ENCODE measurements at regions not wholly inside any gene's neighbourhood (a gene's known extent, or its start where the extent isn't known, plus 50 kb on each side); places are given as distances from the start of the nearest gene placed in this dataset.
A peak's percentile ranks its signal among the peaks of the same experiment; 100 is the strongest.
"Not testable (repeated sequence)": the region's sequence is repeated elsewhere in the genome, so short reads cannot be mapped to it uniquely, and the experiment has no call there.

DNA sequence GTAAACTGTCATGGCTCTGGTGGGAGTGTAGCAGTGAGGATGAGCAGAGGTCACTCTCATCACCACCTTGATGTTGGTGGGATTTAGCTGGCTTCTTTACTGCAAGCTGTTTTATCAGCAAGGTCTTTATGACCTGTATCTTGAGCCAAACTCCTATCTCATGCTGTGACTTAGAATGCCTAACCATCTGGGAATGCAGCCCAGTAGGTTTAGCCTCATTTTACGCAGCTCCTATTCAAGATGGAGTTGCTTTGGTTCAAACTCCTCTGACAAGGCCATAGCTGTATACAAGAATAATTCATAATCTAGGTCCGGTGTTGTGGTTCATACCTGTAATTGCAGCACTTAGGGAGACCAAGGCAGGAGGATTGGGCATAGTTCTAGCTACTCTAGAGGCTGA is 85.1 kb downstream of the ARRDC3 start:
- H3K27ac ChIP-seq (ENCODE audit: low read depth, low read length) = no peak overlapping the region
- no peaks in the 10 kb centered on the region for H3K9me3 ChIP-seq (ENCODE audit: insufficient read depth, low read depth, low read length)
- H3K4me1 ChIP-seq (ENCODE audit: insufficient read depth, low read length) = peaks cover 11% of the 10 kb centered on the region
- Mint-ChIP-seq H3K27ac (ENCODE audit: unreplicated experiment) (no peak overlapping the region), H3K4me3 (ENCODE audit: unreplicated experiment) (no peak overlapping the region), H3K36me3 (ENCODE audit: low read depth, unreplicated experiment) (no peaks in the 10 kb centered on the region), H3K27me3 (ENCODE audit: low read depth, unreplicated experiment) (no peaks in the 10 kb centered on the region), H3K9me3 (ENCODE audit: unreplicated experiment) (no peaks in the 10 kb centered on the region), H3K4me1 (ENCODE audit: low read depth, unreplicated experiment) (peaks cover 8% of the 10 kb centered on the region)
- no peaks in the 10 kb centered on the region for H3K36me3 ChIP-seq (ENCODE audit: insufficient read depth, low read length)
- no peak overlapping the region for H3K4me2 ChIP-seq (ENCODE audit: low read length)
- no peaks in the 10 kb centered on the region for H3K79me2 ChIP-seq (ENCODE audit: insufficient read depth, low read length)
- FAIRE-seq (no peak), DNase-seq (ENCODE audit: low read depth) (no peak)
- H3K9ac ChIP-seq (ENCODE audit: low read length) = no peak overlapping the region
- no peak overlapping the region for H2AFZ ChIP-seq (ENCODE audit: low read depth, low read length)
- no peaks in the 10 kb centered on the region for H3K27me3 ChIP-seq (ENCODE audit: insufficient read depth, low read length)
- TF ChIP-seq EZH2 (IDR thresholded peaks at IDR 0.05; ENCODE audit: insufficient read depth, low read length) = no peak
- TF ChIP-seq, protein P1, sequence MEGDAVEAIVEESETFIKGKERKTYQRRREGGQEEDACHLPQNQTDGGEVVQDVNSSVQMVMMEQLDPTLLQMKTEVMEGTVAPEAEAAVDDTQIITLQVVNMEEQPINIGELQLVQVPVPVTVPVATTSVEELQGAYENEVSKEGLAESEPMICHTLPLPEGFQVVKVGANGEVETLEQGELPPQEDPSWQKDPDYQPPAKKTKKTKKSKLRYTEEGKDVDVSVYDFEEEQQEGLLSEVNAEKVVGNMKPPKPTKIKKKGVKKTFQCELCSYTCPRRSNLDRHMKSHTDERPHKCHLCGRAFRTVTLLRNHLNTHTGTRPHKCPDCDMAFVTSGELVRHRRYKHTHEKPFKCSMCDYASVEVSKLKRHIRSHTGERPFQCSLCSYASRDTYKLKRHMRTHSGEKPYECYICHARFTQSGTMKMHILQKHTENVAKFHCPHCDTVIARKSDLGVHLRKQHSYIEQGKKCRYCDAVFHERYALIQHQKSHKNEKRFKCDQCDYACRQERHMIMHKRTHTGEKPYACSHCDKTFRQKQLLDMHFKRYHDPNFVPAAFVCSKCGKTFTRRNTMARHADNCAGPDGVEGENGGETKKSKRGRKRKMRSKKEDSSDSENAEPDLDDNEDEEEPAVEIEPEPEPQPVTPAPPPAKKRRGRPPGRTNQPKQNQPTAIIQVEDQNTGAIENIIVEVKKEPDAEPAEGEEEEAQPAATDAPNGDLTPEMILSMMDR (IDR thresholded peaks at IDR 0.05; ENCODE audit: insufficient read depth, low read depth, low read length) = no peak
- H4K20me1 ChIP-seq (ENCODE audit: insufficient read depth, low read length) = no peaks in the 10 kb centered on the region
- H3K4me3 ChIP-seq (ENCODE audit: insufficient read depth, low read depth, low read length) = no peak overlapping the region

DNA sequence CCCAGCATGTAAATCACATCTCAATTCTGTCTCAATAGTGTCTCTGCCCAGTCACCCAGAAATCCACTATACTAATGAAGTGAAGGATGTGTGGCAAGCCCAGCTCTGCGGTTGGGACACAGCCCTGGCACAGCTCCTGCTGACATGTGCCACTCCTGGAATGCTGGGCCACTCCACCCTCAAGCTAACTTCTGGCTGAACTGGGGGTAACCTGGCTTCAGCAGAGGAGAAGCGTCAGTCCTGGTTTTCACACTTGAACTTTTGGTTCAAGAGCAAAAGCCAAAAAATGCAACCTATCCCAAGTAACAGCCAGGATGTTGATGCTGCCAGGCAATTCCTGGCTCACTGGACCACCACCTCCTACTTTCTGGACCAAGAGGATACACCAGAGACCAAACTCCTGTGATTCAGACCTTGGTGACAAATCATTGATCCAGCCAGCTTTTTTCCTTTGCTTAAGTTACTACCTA is 86.4 kb downstream of the ARRDC3 start:
- TF ChIP-seq, protein P1 (IDR thresholded peaks at IDR 0.05; ENCODE audit: insufficient read depth, low read depth, low read length) = no peak
- TF ChIP-seq EZH2 (IDR thresholded peaks at IDR 0.05; ENCODE audit: insufficient read depth, low read length) = no peak
- no peaks in the 10 kb centered on the region for H3K79me2 ChIP-seq (ENCODE audit: insufficient read depth, low read length)

DNA sequence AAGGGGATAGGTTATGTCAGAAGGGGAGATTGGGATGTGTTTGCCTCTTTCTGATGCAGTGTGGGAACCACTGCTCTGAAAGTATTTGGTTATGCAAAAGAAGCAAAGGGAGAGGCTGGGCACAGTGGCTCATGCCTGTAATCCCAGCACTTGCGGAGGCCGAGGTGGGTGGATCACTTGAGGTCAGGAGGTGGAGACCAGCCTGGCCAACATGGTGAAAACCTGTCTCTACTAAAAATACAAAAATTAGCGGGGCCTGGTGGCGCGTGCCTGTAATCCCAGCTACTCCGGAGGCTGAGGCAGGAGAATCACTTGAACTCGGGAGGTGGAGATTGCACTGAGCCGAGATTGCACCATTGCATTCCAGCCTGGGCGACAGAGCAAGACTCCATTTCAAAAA is 87.0 kb downstream of the ARRDC3 start:
- FAIRE-seq; H3K9me3 Mint-ChIP-seq (ENCODE audit: unreplicated experiment); H2AFZ ChIP-seq (ENCODE audit: low read depth, low read length); H3K4me3 Mint-ChIP-seq (ENCODE audit: unreplicated experiment); H3K36me3 ChIP-seq (ENCODE audit: insufficient read depth, low read length); H3K79me2 ChIP-seq (ENCODE audit: insufficient read depth, low read length); H3K27me3 Mint-ChIP-seq (ENCODE audit: low read depth, unreplicated experiment); H3K27me3 ChIP-seq (ENCODE audit: insufficient read depth, low read length); H3K9me3 ChIP-seq (ENCODE audit: insufficient read depth, low read depth, low read length); DNase-seq (ENCODE audit: low read depth); H3K36me3 Mint-ChIP-seq (ENCODE audit: low read depth, unreplicated experiment); H3K27ac Mint-ChIP-seq (ENCODE audit: unreplicated experiment); H3K4me2 ChIP-seq (ENCODE audit: low read length); H4K20me1 ChIP-seq (ENCODE audit: insufficient read depth, low read length); H3K27ac ChIP-seq (ENCODE audit: low read depth, low read length); H3K4me3 ChIP-seq (ENCODE audit: insufficient read depth, low read depth, low read length); H3K9ac ChIP-seq (ENCODE audit: low read length): not testable (repeated sequence)
- H3K4me1 ChIP-seq (ENCODE audit: insufficient read depth, low read length) = peaks cover 14% of the 10 kb centered on the region
- H3K4me1 Mint-ChIP-seq (ENCODE audit: low read depth, unreplicated experiment) = peaks cover 19% of the 10 kb centered on the region

More for the DNA sequence above, 86.4 kb downstream of the ARRDC3 start:
- H3K36me3 ChIP-seq (ENCODE audit: insufficient read depth, low read length) = no peaks in the 10 kb centered on the region
- H3K4me1 Mint-ChIP-seq (ENCODE audit: low read depth, unreplicated experiment) = peaks cover 19% of the 10 kb centered on the region
- no peaks in the 10 kb centered on the region for H3K9me3 ChIP-seq (ENCODE audit: insufficient read depth, low read depth, low read length)
- H3K4me3 ChIP-seq (ENCODE audit: insufficient read depth, low read depth, low read length) = no peak overlapping the region
- H3K27me3 ChIP-seq (ENCODE audit: insufficient read depth, low read length) = no peaks in the 10 kb centered on the region
- peak overlapping the region; percentile 5 for H3K4me2 ChIP-seq (ENCODE audit: low read length)
- no peaks in the 10 kb centered on the region for H3K36me3 Mint-ChIP-seq (ENCODE audit: low read depth, unreplicated experiment)
- peak; percentile 87 for DNase-seq (ENCODE audit: low read depth)
- no peak overlapping the region for H3K27ac Mint-ChIP-seq (ENCODE audit: unreplicated experiment)
- H4K20me1 ChIP-seq (ENCODE audit: insufficient read depth, low read length) = no peaks in the 10 kb centered on the region
- no peak overlapping the region for H3K4me3 Mint-ChIP-seq (ENCODE audit: unreplicated experiment)
- H3K9ac ChIP-seq (ENCODE audit: low read length) = no peak overlapping the region
- no peaks in the 10 kb centered on the region for H3K9me3 Mint-ChIP-seq (ENCODE audit: unreplicated experiment)
- H3K27ac ChIP-seq (ENCODE audit: low read depth, low read length) = peak overlapping the region; percentile 12
- peak overlapping the region; percentile 5 for H2AFZ ChIP-seq (ENCODE audit: low read depth, low read length)
- H3K4me1 ChIP-seq (ENCODE audit: insufficient read depth, low read length) = peaks cover 14% of the 10 kb centered on the region
- no peak for FAIRE-seq
- H3K27me3 Mint-ChIP-seq (ENCODE audit: low read depth, unreplicated experiment) = no peaks in the 10 kb centered on the region

All from astrocyte (in vitro differentiated cells and primary cell).